CD4-positive, alpha-beta T cell treated with Interleukin-4 for 4 hours (primary cell): ENCODE measurements at regions not wholly inside any gene's neighbourhood (a gene's known extent, or its start where the extent isn't known, plus 50 kb on each side); places are given as distances from the start of the nearest gene placed in this dataset.

Source experiments
- DNase-seq: peaks from one replicate; pipeline ENCODE4 v3.0.0-alpha.2; 2020

GRCh38 chr10:78577712-78578111 lies 491.1 kb upstream of the ZMIZ1 start:
- DNase-seq, result no peak

- DNase-seq, result peak; percentile 6
Observed at GRCh38 chr10:78578929-78579328, 489.8 kb upstream of the ZMIZ1 start.

- DNase-seq, result no peak
Observed at GRCh38 chr10:78579576-78579975, 489.2 kb upstream of the ZMIZ1 start.

GRCh38 chr10:78579995-78580394 lies 488.8 kb upstream of the ZMIZ1 start:
- no peak for DNase-seq

- DNase-seq, result no peak
Observed at GRCh38 chr10:78581133-78581694, 487.6 kb upstream of the ZMIZ1 start.

- DNase-seq, result no peak
Observed at GRCh38 chr10:78582540-78582939, 486.2 kb upstream of the ZMIZ1 start.

GRCh38 chr10:78584266-78584665 lies 484.5 kb upstream of the ZMIZ1 start:
- no peak for DNase-seq

- no peak for DNase-seq
Observed at GRCh38 chr10:78584681-78585080, 484.1 kb upstream of the ZMIZ1 start.

- no peak for DNase-seq
Observed at GRCh38 chr10:78585952-78586351, 482.8 kb upstream of the ZMIZ1 start.

- DNase-seq, result no peak
Observed at GRCh38 chr10:78588194-78588811, 480.5 kb upstream of the ZMIZ1 start.

GRCh38 chr10:78589687-78590086 lies 479.1 kb upstream of the ZMIZ1 start:
- no peak for DNase-seq

- DNase-seq, result no peak
Observed at GRCh38 chr10:78591066-78591465, 477.7 kb upstream of the ZMIZ1 start.

- no peak for DNase-seq
Observed at GRCh38 chr10:78594559-78595268, 474.1 kb upstream of the ZMIZ1 start.

- DNase-seq, result no peak
Observed at GRCh38 chr10:78595269-78595619, 473.5 kb upstream of the ZMIZ1 start.

- no peak for DNase-seq
Observed at GRCh38 chr10:78596556-78596955, 472.2 kb upstream of the ZMIZ1 start.

- no peak for DNase-seq
Observed at GRCh38 chr10:78597796-78598555, 470.8 kb upstream of the ZMIZ1 start.

GRCh38 chr10:78599122-78599853 lies 469.5 kb upstream of the ZMIZ1 start:
- DNase-seq, result no peak

GRCh38 chr10:78600121-78600665 lies 468.6 kb upstream of the ZMIZ1 start:
- DNase-seq, result no peak

- no peak for DNase-seq
Observed at GRCh38 chr10:78600740-78601139, 468.0 kb upstream of the ZMIZ1 start.

- DNase-seq, result no peak
Observed at GRCh38 chr10:78602201-78602932, 466.4 kb upstream of the ZMIZ1 start.

- no peak for DNase-seq
Observed at GRCh38 chr10:78604286-78604685, 464.5 kb upstream of the ZMIZ1 start.

- DNase-seq, result no peak
Observed at GRCh38 chr10:78604721-78605120, 464.0 kb upstream of the ZMIZ1 start.
